Choroid plexus epithelial cell (primary cell): ENCODE measurements at regions not wholly inside any gene's neighbourhood (a gene's known extent, or its start where the extent isn't known, plus 50 kb on each side); places are given as distances from the start of the nearest gene placed in this dataset.
A peak's percentile ranks its signal among the peaks of the same experiment; 100 is the strongest.

Source experiments
- DNase-seq: peaks from one replicate; pipeline ENCODE4 v3.0.0-alpha.2; 2010; ENCODE audit warnings: low read depth
- H3K4me3 ChIP-seq: 2 replicates; pipeline ENCODE4 v1.5.1; 2011; ENCODE audit warnings: low read depth, mild to moderate bottlenecking, control low read depth, low read length, moderate library complexity
- TF ChIP-seq, protein P1 (sequence below): conservative IDR thresholded peaks from 2 replicates; pipeline ENCODE4 v1.5.1; 2011; ENCODE audit warnings: low read depth, mild to moderate bottlenecking, control low read depth, inconsistent platforms, low read length, moderate library complexity

DNA sequence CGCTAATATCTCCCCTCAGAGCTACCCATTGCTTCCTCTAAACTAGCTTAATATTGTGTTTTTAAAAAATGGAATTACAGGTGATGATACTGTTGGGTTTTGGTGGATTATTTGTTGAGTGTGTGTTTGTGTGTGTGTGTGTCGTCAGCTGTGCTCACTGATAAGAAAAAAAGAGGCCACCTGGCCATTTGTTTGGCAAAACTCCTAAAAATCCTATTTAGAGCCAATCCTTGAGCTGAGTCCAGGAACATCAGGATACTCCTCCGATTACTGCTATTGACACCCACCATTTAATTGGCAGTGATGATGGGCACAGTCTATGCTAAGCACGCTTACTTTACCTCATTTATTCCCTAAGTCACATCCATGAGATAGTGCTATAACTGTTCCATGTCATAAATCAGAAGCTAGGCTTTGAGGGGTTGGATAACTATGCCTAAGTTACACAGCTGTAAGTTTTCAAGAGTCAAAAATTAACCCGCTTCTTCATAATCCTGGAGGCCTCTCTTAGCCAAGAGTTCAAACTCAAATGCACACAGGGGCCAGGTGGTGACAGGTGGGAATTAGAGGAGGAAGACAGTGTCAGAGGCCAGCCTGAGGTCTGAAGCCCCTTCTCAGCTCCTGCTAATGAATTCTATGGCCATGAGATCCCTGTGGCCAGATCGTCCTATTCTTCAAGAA lies 1026.6 kb upstream of the TMEM132C start:
- DNase-seq = no peak
- TF ChIP-seq, protein P1, sequence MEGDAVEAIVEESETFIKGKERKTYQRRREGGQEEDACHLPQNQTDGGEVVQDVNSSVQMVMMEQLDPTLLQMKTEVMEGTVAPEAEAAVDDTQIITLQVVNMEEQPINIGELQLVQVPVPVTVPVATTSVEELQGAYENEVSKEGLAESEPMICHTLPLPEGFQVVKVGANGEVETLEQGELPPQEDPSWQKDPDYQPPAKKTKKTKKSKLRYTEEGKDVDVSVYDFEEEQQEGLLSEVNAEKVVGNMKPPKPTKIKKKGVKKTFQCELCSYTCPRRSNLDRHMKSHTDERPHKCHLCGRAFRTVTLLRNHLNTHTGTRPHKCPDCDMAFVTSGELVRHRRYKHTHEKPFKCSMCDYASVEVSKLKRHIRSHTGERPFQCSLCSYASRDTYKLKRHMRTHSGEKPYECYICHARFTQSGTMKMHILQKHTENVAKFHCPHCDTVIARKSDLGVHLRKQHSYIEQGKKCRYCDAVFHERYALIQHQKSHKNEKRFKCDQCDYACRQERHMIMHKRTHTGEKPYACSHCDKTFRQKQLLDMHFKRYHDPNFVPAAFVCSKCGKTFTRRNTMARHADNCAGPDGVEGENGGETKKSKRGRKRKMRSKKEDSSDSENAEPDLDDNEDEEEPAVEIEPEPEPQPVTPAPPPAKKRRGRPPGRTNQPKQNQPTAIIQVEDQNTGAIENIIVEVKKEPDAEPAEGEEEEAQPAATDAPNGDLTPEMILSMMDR = no peak
- no peak overlapping the region for H3K4me3 ChIP-seq

DNA sequence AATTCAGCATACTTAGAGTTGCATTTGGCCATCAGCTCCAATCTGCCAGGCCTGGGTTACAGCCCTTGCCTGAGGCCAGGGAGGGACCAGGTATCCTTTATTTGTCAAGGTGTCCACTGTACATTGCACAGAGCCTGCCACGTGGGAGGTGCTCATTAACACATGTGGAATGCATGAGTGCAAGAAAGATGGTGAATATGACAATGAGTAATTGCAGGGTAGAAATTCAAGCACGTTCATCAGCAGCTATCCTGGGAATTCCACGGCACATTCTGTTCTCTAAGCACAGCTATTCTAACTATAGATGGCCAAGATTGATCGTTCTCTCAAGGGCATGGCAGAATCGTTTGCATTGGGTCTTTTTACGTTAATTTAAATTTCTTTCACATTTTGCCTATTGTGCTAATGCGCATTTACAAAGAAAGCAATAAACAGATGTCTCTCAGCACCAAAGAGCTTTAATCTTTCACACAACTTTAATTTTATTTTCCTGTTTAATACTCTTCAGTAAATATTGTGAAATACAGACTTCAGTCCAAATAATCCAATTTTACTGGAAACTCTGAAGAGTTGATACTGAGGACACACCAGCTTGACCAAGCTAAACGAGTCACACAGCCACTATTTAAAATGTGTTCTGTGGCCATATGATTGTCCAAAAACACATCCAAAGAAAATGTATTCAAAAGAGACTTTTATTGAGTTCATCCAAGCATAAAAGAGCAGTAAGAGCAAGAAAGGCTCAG lies 1025.7 kb upstream of the TMEM132C start:
- peak; percentile 16 for DNase-seq

DNA sequence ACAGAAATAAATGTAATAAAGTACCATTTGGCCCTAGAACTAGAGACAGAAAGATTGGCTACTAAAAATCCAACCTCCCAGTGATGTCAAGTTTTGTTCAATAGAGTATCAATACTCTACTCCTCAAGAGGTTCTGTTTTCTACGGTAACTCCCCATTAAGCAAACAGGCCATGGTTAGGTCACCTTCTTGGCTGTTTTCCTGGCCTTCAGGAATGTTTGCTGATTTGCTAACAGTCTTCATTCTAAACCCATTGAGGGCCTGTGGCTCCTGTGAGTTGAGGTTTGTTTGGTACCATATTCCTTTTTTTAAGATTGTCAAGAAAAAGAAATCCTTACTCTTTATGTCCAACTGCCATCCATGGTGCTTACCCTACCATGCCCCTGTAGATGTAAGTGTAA lies 1022.0 kb upstream of the TMEM132C start:
- no peak overlapping the region for H3K4me3 ChIP-seq
- TF ChIP-seq, protein P1 = no peak
- peak; percentile 54 for DNase-seq

More for the DNA sequence above, 1025.7 kb upstream of the TMEM132C start:
- TF ChIP-seq, protein P1 = no peak
- no peak overlapping the region for H3K4me3 ChIP-seq

DNA sequence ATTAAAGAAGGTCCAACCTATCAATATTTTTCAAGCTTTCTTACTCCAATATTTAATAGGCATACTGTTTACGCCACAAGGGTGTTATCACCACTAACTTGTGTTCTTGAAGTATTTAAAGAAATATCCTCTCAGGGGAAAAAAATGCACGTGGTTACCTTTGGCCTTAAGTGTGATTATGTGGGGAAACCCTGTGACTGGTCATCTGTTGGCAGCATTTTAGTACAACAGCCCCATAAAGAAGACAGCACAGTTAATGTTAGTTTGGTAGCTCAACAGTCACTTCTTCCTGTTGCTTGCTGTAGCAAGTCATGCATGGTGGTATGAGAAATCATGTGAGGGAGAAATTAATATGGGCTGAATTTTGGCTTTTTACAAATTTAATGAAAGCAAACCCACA lies 1021.5 kb upstream of the TMEM132C start:
- no peak overlapping the region for H3K4me3 ChIP-seq
- peak; percentile 53 for DNase-seq
- TF ChIP-seq, protein P1 = no peak

GRCh38 chr12:127247937-127248336 lies 1019.0 kb upstream of the TMEM132C start:
- DNase-seq = no peak
- TF ChIP-seq, protein P1 = no peak
- H3K4me3 ChIP-seq = no peak overlapping the region

GRCh38 chr12:127249428-127249827 lies 1017.5 kb upstream of the TMEM132C start:
- DNase-seq = no peak
- TF ChIP-seq, protein P1 = no peak
- H3K4me3 ChIP-seq = no peak overlapping the region
